Left lung (tissue), 4 donors: ENCODE measurements at regions not wholly inside any gene's neighbourhood (a gene's known extent, or its start where the extent isn't known, plus 50 kb on each side); places are given as distances from the start of the nearest gene placed in this dataset.
"Not testable (repeated sequence)": the region's sequence is repeated elsewhere in the genome, so short reads cannot be mapped to it uniquely, and the experiment has no call there.

Source experiments
- ATAC-seq: fragments of 200-7000 bp; cut with Tn5 transposase; one replicate; pipeline ENCODE4 v1.9.1; 2020; ENCODE audit warnings: moderate library complexity
- DNase-seq, 4 donors: peaks; one replicate each; pipeline ENCODE4 v3.0.0-alpha.2; 2013 to 2020
- H3K27ac ChIP-seq, 2 donors: fragments of 200-600 bp; sonication (generic) in 1 of 2; one replicate each; pipeline versions ENCODE4 v1.5.0 to v1.8.0; 2020 to 2021
- H3K27me3 ChIP-seq, 2 donors: fragments of 200-600 bp; sonication (generic) in 1 of 2; one replicate each; pipeline versions ENCODE4 v1.5.0 to v1.8.0; 2020 to 2021
- H3K36me3 ChIP-seq, 2 donors: fragments of 200-600 bp; sonication (generic) in 1 of 2; one replicate each; pipeline versions ENCODE4 v1.5.0 to v1.8.0; 2020 to 2021
- H3K4me1 ChIP-seq, 2 donors: fragments of 200-600 bp; one replicate each; pipeline ENCODE4 v1.8.0; 2021
- H3K4me3 ChIP-seq, 2 donors: fragments of 200-600 bp; sonication (generic) in 1 of 2; one replicate each; pipeline versions ENCODE4 v1.5.0 to v1.8.0; 2020 to 2021; ENCODE audit warnings: mild to moderate bottlenecking in 1 of 2
- H3K9me3 ChIP-seq, 2 donors: fragments of 200-600 bp; sonication (generic) in 1 of 2; one replicate each; pipeline versions ENCODE4 v1.5.0 to v1.8.0; 2020 to 2021
- CTCF ChIP-seq, 2 donors: fragments of 200-600 bp; sonication (generic) in 1 of 2; IDR thresholded peaks; one replicate each; pipeline versions ENCODE4 v1.5.0 to v1.8.0; 2021; ENCODE audit warnings: antibody characterized with exemption in 2 of 2
- intact Hi-C, 2 donors: fragments of 100-400 bp; cut with DNase I; formaldehyde crosslinking; loops; one replicate each; pipeline versions ENCODE4 v1.11.2 to v1.14.2; 2022
- donor health status: DM: no; HTN: yes; CAD: no.
- donor health status: DM: no; HTN: no; CAD: no.

GRCh38 chr10:22467393-22467792, 122.1 kb downstream of the SPAG6 start:
- H3K9me3 ChIP-seq, H3K4me3 ChIP-seq, H3K36me3 ChIP-seq, H3K4me1 ChIP-seq, H3K27ac ChIP-seq, DNase-seq, ATAC-seq, intact Hi-C loops: not testable (repeated sequence)
- peaks cover 4 to 25% of the 10 kb centered on the region in 2 donors for H3K27me3 ChIP-seq

- Histone ChIP-seq H3K27ac (no peak overlapping the region), H3K9me3 (no peaks in the 10 kb centered on the region), H3K36me3 (no peaks in the 10 kb centered on the region), H3K4me1 (no peaks in the 10 kb centered on the region), H3K4me3 (no peak overlapping the region), H3K27me3 (peaks cover 15 to 38% of the 10 kb centered on the region in 2 donors)
- no peak for TF ChIP-seq CTCF (IDR thresholded peaks at IDR 0.05)
- DNase-seq (no peak), ATAC-seq (no peak)
- intact Hi-C loops, result no loop called here
These were observed 123.4 kb downstream of the SPAG6 start for GRCh38 chr10:22468570-22469320.

GRCh38 chr10:22473044-22473443, 127.7 kb downstream of the SPAG6 start:
- DNase-seq (no peak), ATAC-seq (no peak)
- intact Hi-C loops, result no loop called here
- no peaks in the 10 kb centered on the region for H3K36me3 ChIP-seq
- TF ChIP-seq CTCF (IDR thresholded peaks at IDR 0.05), result no peak
- H3K9me3 ChIP-seq, result no peaks in the 10 kb centered on the region
- no peak overlapping the region for H3K27ac ChIP-seq
- peaks cover 15 to 17% of the 10 kb centered on the region in 2 donors for H3K4me1 ChIP-seq
- peaks cover 57 to 81% of the 10 kb centered on the region in 2 donors for H3K27me3 ChIP-seq
- H3K4me3 ChIP-seq, result no peak overlapping the region

- H3K27ac ChIP-seq, result no peak overlapping the region
- no peaks in the 10 kb centered on the region for H3K9me3 ChIP-seq
- intact Hi-C loops, result no loop called here
- H3K27me3 ChIP-seq, result peaks cover 57 to 85% of the 10 kb centered on the region in 2 donors
- H3K36me3 ChIP-seq, result no peaks in the 10 kb centered on the region
- DNase-seq (no peak), ATAC-seq (no peak)
- no peak for TF ChIP-seq CTCF (IDR thresholded peaks at IDR 0.05)
- no peak overlapping the region for H3K4me3 ChIP-seq
- H3K4me1 ChIP-seq, result peaks cover 15 to 17% of the 10 kb centered on the region in 2 donors
These were observed 128.2 kb downstream of the SPAG6 start for GRCh38 chr10:22473459-22473858.

- no peaks in the 10 kb centered on the region for H3K9me3 ChIP-seq
- DNase-seq, result peak in 3 of 4 donors; percentile 15 to 76 (median 30)
- no peaks in the 10 kb centered on the region for H3K36me3 ChIP-seq
- H3K4me1 ChIP-seq, result peaks cover 15 to 17% of the 10 kb centered on the region in 2 donors
- peak overlapping the region in 1 of 2 donors; percentile 31 for H3K4me3 ChIP-seq
- peaks cover 57 to 81% of the 10 kb centered on the region in 2 donors for H3K27me3 ChIP-seq
- peak; percentile 29 for ATAC-seq
- TF ChIP-seq CTCF (IDR thresholded peaks at IDR 0.05), result no peak
- intact Hi-C loops, result no loop called here
- no peak overlapping the region for H3K27ac ChIP-seq
These were observed 130.6 kb downstream of the SPAG6 start for GRCh38 chr10:22475651-22476600.
